ENCODE measurements at regions not wholly inside any gene's neighbourhood (a gene's known extent, or its start where the extent isn't known, plus 50 kb on each side); places are given as distances from the start of the nearest gene placed in this dataset.

GRCh38 chr21:41566500-41567014 lies 58.6 kb upstream of the TMPRSS2 start:
- DNase-seq (ENCODE audit: low spot score, unreplicated experiment), result no peak
- H3K4me1 Mint-ChIP-seq (ENCODE audit: low read depth), result peaks cover 4% of the 10 kb centered on the region
- H3K27me3 Mint-ChIP-seq, result peaks cover 18% of the 10 kb centered on the region
- H3K27ac Mint-ChIP-seq, result no peak overlapping the region
- H3K36me3 Mint-ChIP-seq (ENCODE audit: insufficient read depth), result no peaks in the 10 kb centered on the region
- H3K4me3 Mint-ChIP-seq (ENCODE audit: low read depth), result no peak overlapping the region
- peaks cover 1% of the 10 kb centered on the region for H3K9me3 Mint-ChIP-seq (ENCODE audit: low read depth)
- TF ChIP-seq CTCF (IDR thresholded peaks at IDR 0.05; ENCODE audit: unreplicated experiment), result no peak

- H3K4me3 Mint-ChIP-seq (ENCODE audit: low read depth), result no peak overlapping the region
- H3K36me3 Mint-ChIP-seq (ENCODE audit: insufficient read depth), result no peaks in the 10 kb centered on the region
- no peak for TF ChIP-seq CTCF (IDR thresholded peaks at IDR 0.05; ENCODE audit: unreplicated experiment)
- DNase-seq (ENCODE audit: low spot score, unreplicated experiment), result no peak
- peaks cover 8% of the 10 kb centered on the region for H3K4me1 Mint-ChIP-seq (ENCODE audit: low read depth)
- peak overlapping the region; percentile 2 for H3K27ac Mint-ChIP-seq
- peaks cover 18% of the 10 kb centered on the region for H3K27me3 Mint-ChIP-seq
- H3K9me3 Mint-ChIP-seq (ENCODE audit: low read depth), result no peaks in the 10 kb centered on the region
Observed at GRCh38 chr21:41565550-41565949, 57.6 kb upstream of the TMPRSS2 start.

GRCh38 chr21:41564871-41565274 lies 56.9 kb upstream of the TMPRSS2 start:
- no peaks in the 10 kb centered on the region for H3K36me3 Mint-ChIP-seq (ENCODE audit: insufficient read depth)
- H3K27me3 Mint-ChIP-seq, result peaks cover 18% of the 10 kb centered on the region
- H3K4me3 Mint-ChIP-seq (ENCODE audit: low read depth), result no peak overlapping the region
- no peak for TF ChIP-seq CTCF (IDR thresholded peaks at IDR 0.05; ENCODE audit: unreplicated experiment)
- no peak for DNase-seq (ENCODE audit: low spot score, unreplicated experiment)
- H3K4me1 Mint-ChIP-seq (ENCODE audit: low read depth), result peaks cover 14% of the 10 kb centered on the region
- H3K9me3 Mint-ChIP-seq (ENCODE audit: low read depth), result no peaks in the 10 kb centered on the region
- H3K27ac Mint-ChIP-seq, result peak overlapping the region; percentile 16

- Mint-ChIP-seq H3K4me3 (ENCODE audit: low read depth) (no peak overlapping the region), H3K4me1 (ENCODE audit: low read depth) (peaks cover 33% of the 10 kb centered on the region), H3K36me3 (ENCODE audit: insufficient read depth) (no peaks in the 10 kb centered on the region), H3K9me3 (ENCODE audit: low read depth) (no peaks in the 10 kb centered on the region), H3K27ac (no peak overlapping the region), H3K27me3 (peaks cover 10% of the 10 kb centered on the region)
- no peak for DNase-seq (ENCODE audit: low spot score, unreplicated experiment)
- TF ChIP-seq CTCF (IDR thresholded peaks at IDR 0.05; ENCODE audit: unreplicated experiment), result no peak
Observed at GRCh38 chr21:41562101-41563000, 54.4 kb upstream of the TMPRSS2 start.

- peaks cover 33% of the 10 kb centered on the region for H3K4me1 Mint-ChIP-seq (ENCODE audit: low read depth)
- H3K27me3 Mint-ChIP-seq, result peaks cover 10% of the 10 kb centered on the region
- H3K36me3 Mint-ChIP-seq (ENCODE audit: insufficient read depth), result no peaks in the 10 kb centered on the region
- TF ChIP-seq CTCF (IDR thresholded peaks at IDR 0.05; ENCODE audit: unreplicated experiment), result no peak
- DNase-seq (ENCODE audit: low spot score, unreplicated experiment), result no peak
- H3K9me3 Mint-ChIP-seq (ENCODE audit: low read depth), result no peaks in the 10 kb centered on the region
- H3K27ac Mint-ChIP-seq, result no peak overlapping the region
- H3K4me3 Mint-ChIP-seq (ENCODE audit: low read depth), result no peak overlapping the region
Observed at GRCh38 chr21:41561701-41562100, 53.7 kb upstream of the TMPRSS2 start.
